CD4-positive, alpha-beta T cell (primary cell): ENCODE measurements at regions not wholly inside any gene's neighbourhood (a gene's known extent, or its start where the extent isn't known, plus 50 kb on each side); places are given as distances from the start of the nearest gene placed in this dataset.

ENCODE experiments used
- ATAC-seq: fragments of 200-7000 bp; cut with Tn5 transposase; one replicate; pipeline ENCODE4 v1.10.0; 2022; ENCODE audit warnings: mild to moderate bottlenecking; ENCODE audit not compliant: poor library complexity
- CTCF ChIA-PET: fragments of 350-600 bp; sonication (Branson Sonifier 250); formaldehyde crosslinking; loops from one replicate; lab custom pipeline; 2021; ENCODE audit warnings: antibody characterized with exemption, inconsistent platforms; lab: Charles Lee
- POLR2A ChIA-PET: fragments of 350-600 bp; sonication (Branson Sonifier 250); formaldehyde crosslinking; loops from one replicate; lab custom pipeline; 2021; ENCODE audit warnings: antibody characterized with exemption, inconsistent platforms; lab: Charles Lee
- DNase-seq, 14 experiments: peaks; one replicate each; pipeline ENCODE4 v3.0.0-alpha.2; 2013 to 2020; ENCODE audit warnings: mixed read lengths in 2 of 14
- H3K27ac ChIP-seq, 2 donors: one replicate each; pipeline versions ENCODE4 v1.5.1 to v1.7.0; 2013; ENCODE audit warnings: low read length in 2 of 2, low read depth in 1 of 2, mild to moderate bottlenecking in 1 of 2
- H3K27me3 ChIP-seq, 2 experiments: 1 replicate in 1 of 2; 2 replicates in 1 of 2; pipeline versions ENCODE4 v1.6.1 to v1.7.0; 2013; ENCODE audit warnings: low read length in 2 of 2, control low read depth in 1 of 2, mild to moderate bottlenecking in 1 of 2, moderate library complexity in 1 of 2; ENCODE audit not compliant: insufficient read depth in 2 of 2, control insufficient read depth in 1 of 2
- H3K36me3 ChIP-seq: one replicate; pipeline ENCODE4 v1.6.1; 2013; ENCODE audit warnings: low read length, control low read depth; ENCODE audit not compliant: insufficient read depth
- H3K4me1 ChIP-seq: one replicate; pipeline ENCODE4 v1.6.1; 2013; ENCODE audit warnings: low read length, control low read depth; ENCODE audit not compliant: insufficient read depth
- H3K4me3 ChIP-seq: one replicate; pipeline ENCODE4 v1.5.1; 2013; ENCODE audit warnings: mild to moderate bottlenecking, low read length, moderate library complexity
- H3K9me3 ChIP-seq, 2 experiments: 1 replicate in 1 of 2; 2 replicates in 1 of 2; pipeline versions ENCODE4 v1.6.1 to v1.7.0; 2013; ENCODE audit warnings: low read length in 2 of 2, mild to moderate bottlenecking in 2 of 2, control low read depth in 1 of 2, moderate library complexity in 1 of 2; ENCODE audit not compliant: control insufficient read depth in 1 of 2, insufficient read depth in 1 of 2
- H3K27ac Mint-ChIP-seq: one replicate; pipeline ENCODE4 v1.8.0; 2020; ENCODE audit warnings: mixed read lengths
- H3K27me3 Mint-ChIP-seq: one replicate; pipeline ENCODE4 v1.8.0; 2021; ENCODE audit warnings: mixed read lengths
- H3K36me3 Mint-ChIP-seq: one replicate; pipeline ENCODE4 v1.8.0; 2021; ENCODE audit warnings: low read depth, mixed read lengths
- H3K4me1 Mint-ChIP-seq: one replicate; pipeline ENCODE4 v1.8.0; 2021; ENCODE audit warnings: low read depth, mixed read lengths
- H3K4me3 Mint-ChIP-seq: one replicate; pipeline ENCODE4 v1.8.0; 2020; ENCODE audit warnings: mild to moderate bottlenecking, mixed read lengths
- H3K9me3 Mint-ChIP-seq: one replicate; pipeline ENCODE4 v1.8.0; 2020; ENCODE audit warnings: mixed read lengths
- intact Hi-C, 2 experiments: fragments of 100-400 bp; cut with DNase I in 1 of 2; cut with micrococcal nuclease in 1 of 2; formaldehyde crosslinking; loops; one replicate each; pipeline versions ENCODE4 v1.15.1 to v1.9.0; 2023 to 2025; cut with DNase I, micrococcal nuclease
- TF ChIP-seq, protein P1 (sequence below): fragments of 200-600 bp; IDR thresholded peaks from one replicate; pipeline ENCODE4 v1.8.0; 2022; ENCODE audit warnings: antibody characterized with exemption, mild to moderate bottlenecking

DNA sequence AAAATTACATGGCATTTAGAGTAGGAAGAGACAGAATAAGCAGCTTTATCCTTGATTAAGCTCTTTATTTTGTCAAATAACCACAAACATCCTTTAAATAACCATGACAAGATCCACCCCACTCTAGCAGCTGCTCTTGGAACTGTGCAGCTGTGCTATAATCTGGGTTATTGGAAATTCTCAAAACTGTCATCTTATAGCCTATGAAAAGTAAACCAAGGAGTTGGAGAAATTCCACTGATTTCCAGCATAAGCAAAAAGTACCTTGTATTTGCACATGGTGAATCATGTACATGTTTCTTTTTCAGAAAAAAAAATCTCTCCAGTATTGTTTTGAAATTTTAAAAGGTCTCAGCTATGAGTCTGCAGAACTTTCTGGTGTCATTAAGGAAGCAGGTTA, 88.8 kb upstream of the ABI3BP start:
- intact Hi-C loops, result no loop called here
- H3K4me3 ChIP-seq, result no peak overlapping the region
- no peaks in the 10 kb centered on the region for H3K4me1 ChIP-seq
- POLR2A ChIA-PET, result no interaction called here
- Mint-ChIP-seq H3K9me3 (no peaks in the 10 kb centered on the region), H3K27ac (no peak overlapping the region), H3K4me3 (no peak overlapping the region), H3K4me1 (no peaks in the 10 kb centered on the region), H3K27me3 (peaks cover 9% of the 10 kb centered on the region), H3K36me3 (no peaks in the 10 kb centered on the region)
- TF ChIP-seq, protein P1, sequence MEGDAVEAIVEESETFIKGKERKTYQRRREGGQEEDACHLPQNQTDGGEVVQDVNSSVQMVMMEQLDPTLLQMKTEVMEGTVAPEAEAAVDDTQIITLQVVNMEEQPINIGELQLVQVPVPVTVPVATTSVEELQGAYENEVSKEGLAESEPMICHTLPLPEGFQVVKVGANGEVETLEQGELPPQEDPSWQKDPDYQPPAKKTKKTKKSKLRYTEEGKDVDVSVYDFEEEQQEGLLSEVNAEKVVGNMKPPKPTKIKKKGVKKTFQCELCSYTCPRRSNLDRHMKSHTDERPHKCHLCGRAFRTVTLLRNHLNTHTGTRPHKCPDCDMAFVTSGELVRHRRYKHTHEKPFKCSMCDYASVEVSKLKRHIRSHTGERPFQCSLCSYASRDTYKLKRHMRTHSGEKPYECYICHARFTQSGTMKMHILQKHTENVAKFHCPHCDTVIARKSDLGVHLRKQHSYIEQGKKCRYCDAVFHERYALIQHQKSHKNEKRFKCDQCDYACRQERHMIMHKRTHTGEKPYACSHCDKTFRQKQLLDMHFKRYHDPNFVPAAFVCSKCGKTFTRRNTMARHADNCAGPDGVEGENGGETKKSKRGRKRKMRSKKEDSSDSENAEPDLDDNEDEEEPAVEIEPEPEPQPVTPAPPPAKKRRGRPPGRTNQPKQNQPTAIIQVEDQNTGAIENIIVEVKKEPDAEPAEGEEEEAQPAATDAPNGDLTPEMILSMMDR, result no peak
- no peak for ATAC-seq
- no peaks in the 10 kb centered on the region for H3K9me3 ChIP-seq
- H3K36me3 ChIP-seq, result no peaks in the 10 kb centered on the region
- no peak for DNase-seq
- peaks cover 2 to 4% of the 10 kb centered on the region in 2 experiments for H3K27me3 ChIP-seq
- CTCF ChIA-PET, result interaction anchor here (0.6 kb wide), 1 partner anchor 9 kb away, joined by 3 read pairs; no protein-coding TSS in a partner anchor
- no peak overlapping the region for H3K27ac ChIP-seq

DNA sequence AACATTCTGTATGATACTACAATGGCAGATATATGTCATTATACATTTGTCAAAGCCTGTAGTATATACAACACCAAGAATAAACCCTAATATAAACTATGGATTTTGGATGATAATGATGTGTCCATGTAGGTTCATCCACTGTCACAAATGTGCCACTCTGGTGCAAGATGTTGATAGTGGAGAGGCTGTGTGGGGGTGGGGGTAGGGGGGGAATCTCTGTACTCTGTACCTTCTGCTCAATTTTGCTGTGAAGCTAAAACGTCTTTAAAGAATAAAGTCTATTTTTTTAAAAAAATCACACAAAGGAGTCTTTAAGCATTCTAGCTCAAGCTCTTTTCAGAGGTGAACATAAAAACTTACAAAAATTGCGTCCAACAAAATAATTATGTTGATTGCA, 88.2 kb upstream of the ABI3BP start:
- ATAC-seq, result no peak
- Histone ChIP-seq H3K36me3 (no peaks in the 10 kb centered on the region), H3K27ac (no peak overlapping the region), H3K4me1 (no peaks in the 10 kb centered on the region), H3K9me3 (no peaks in the 10 kb centered on the region), H3K4me3 (no peak overlapping the region), H3K27me3 (peaks cover 2 to 4% of the 10 kb centered on the region in 2 experiments)
- Mint-ChIP-seq H3K4me1 (no peaks in the 10 kb centered on the region), H3K27ac (no peak overlapping the region), H3K36me3 (no peaks in the 10 kb centered on the region), H3K9me3 (no peaks in the 10 kb centered on the region), H3K27me3 (peaks cover 6% of the 10 kb centered on the region), H3K4me3 (no peak overlapping the region)
- TF ChIP-seq, protein P1, result no peak
- POLR2A ChIA-PET, result no interaction called here
- DNase-seq, result no peak
- intact Hi-C loops, result no loop called here
- CTCF ChIA-PET, result no interaction called here

DNA sequence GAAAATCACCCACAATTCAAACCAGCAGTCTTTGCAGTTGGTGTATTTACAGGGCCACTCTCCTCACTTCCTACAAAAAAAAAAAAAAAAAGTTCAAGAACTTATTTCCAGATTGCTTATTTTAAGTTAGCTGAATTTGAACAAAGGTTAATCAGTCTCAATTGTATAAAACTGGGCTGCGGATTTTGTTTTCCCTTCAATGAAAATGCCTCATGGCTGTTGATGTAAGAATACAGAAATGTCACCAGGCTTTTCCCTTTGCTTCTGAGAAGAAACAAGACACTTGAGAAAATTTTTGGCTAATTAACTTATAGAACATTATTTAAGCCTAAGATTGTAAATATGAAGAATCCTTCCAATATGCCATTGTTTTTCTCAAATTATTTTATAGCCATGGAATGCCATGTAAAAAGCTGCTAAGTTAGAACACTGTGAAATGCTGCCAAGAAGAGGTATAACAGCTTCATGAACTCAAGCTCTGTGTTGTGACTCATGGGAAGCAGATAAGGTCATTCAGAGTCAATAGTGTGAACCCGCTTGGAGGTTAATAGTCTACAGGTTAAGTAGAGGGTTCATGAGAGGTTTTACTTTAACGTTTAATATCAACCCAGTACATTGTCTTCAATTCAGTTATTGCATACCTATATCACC, 84.3 kb upstream of the ABI3BP start:
- no peak overlapping the region for H3K4me3 ChIP-seq
- intact Hi-C loops, result no loop called here
- no peaks in the 10 kb centered on the region for H3K9me3 ChIP-seq
- Mint-ChIP-seq H3K4me1 (no peaks in the 10 kb centered on the region), H3K9me3 (no peaks in the 10 kb centered on the region), H3K27me3 (peaks cover 9% of the 10 kb centered on the region), H3K36me3 (no peaks in the 10 kb centered on the region), H3K4me3 (no peak overlapping the region), H3K27ac (no peak overlapping the region)
- TF ChIP-seq, protein P1, result no peak
- H3K27ac ChIP-seq, result no peak overlapping the region
- ChIA-PET CTCF (interaction anchor here (1.0 kb wide), 1 partner anchor 27 kb away, joined by 3 read pairs; no protein-coding TSS in a partner anchor), POLR2A (no interaction called here)
- H3K36me3 ChIP-seq, result no peaks in the 10 kb centered on the region
- peaks cover 2 to 4% of the 10 kb centered on the region in 2 experiments for H3K27me3 ChIP-seq
- no peaks in the 10 kb centered on the region for H3K4me1 ChIP-seq
- ATAC-seq (no peak), DNase-seq (no peak)
